CD4-positive, alpha-beta T cell treated with Interleukin-15 for 1 hour (primary cell): ENCODE measurements at regions not wholly inside any gene's neighbourhood (a gene's known extent, or its start where the extent isn't known, plus 50 kb on each side); places are given as distances from the start of the nearest gene placed in this dataset.

ENCODE experiments used
- DNase-seq: peaks from one replicate; pipeline ENCODE4 v3.0.0-alpha.2; 2020

- DNase-seq: no peak
Observed at GRCh38 chr7:155360495-155361345, 63.0 kb downstream of the INSIG1 start.

DNA sequence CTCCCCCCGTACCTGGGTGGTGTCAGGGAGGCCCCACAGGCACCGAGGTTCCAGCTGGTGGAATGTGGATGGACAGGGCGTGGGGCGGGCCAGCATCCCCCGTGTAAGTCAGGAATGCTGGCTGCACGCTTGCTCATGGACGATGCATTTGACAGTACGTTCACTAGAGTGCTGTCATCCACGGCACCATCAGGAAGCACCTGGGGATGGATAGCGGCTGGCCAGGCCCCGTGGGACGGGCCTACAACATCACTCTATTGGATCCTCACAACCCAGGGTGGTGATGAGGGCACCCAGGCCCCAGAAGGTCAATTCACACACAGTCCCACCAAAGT is 63.6 kb downstream of the INSIG1 start:
- DNase-seq: no peak

DNA sequence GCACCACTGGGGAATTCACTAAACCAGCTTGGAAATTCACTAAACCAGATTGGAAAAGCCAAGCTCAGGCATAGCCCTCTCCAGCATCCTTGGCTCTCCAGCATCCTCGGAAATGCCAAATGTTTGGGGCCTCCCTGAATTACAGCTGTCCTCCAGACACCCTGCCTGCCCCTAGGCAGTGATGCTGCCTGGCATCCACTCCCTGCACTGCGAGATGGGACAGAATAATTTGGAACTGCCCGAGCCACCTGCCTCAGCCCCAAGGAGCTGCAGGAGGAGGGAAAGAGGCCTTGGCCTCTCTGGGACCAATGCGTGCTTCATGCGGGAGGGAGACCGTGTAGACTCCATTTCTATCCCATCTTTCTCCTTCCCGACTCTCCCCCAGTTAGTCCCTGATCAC is 64.3 kb downstream of the INSIG1 start:
- no peak for DNase-seq

- no peak for DNase-seq
Observed at GRCh38 chr7:155362380-155363145, 64.9 kb downstream of the INSIG1 start.

GRCh38 chr7:155363146-155363539 is 65.5 kb downstream of the INSIG1 start:
- no peak for DNase-seq

DNA sequence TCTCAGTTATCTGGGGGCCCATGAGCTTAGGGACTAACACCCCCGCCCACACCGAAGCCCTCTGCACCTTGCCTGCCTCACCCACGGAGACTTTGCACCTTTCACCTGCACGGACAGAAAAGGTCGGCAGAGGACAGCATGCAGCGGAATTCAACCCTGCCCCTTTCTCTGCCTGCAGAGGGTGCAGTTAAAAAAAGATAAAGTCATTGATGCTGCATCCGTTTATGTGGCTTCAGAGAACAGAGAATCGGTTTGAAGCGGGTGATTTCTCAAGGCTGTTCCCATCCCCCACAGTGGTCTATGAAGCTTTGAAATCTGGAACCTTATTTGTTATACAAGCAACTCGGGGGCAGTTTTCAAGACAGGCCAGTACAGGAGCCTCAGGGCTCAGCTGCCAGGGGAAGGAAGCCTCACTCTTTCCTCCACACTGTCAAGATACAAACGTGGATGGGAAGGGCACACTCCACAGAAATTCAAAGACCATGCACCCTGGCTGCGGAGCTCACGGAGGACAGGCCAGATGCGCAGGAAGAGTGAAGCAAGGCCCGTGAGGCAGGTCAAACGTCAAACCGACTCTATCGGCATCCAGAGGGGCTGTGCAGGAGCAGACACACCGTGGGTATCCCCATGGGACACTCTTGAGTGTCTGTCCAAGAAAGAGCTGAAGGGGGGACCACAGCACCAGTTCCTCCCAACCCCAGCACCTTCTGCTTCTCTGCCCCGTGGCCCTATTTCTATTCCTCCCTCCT is 66.3 kb downstream of the INSIG1 start:
- no peak for DNase-seq

DNA sequence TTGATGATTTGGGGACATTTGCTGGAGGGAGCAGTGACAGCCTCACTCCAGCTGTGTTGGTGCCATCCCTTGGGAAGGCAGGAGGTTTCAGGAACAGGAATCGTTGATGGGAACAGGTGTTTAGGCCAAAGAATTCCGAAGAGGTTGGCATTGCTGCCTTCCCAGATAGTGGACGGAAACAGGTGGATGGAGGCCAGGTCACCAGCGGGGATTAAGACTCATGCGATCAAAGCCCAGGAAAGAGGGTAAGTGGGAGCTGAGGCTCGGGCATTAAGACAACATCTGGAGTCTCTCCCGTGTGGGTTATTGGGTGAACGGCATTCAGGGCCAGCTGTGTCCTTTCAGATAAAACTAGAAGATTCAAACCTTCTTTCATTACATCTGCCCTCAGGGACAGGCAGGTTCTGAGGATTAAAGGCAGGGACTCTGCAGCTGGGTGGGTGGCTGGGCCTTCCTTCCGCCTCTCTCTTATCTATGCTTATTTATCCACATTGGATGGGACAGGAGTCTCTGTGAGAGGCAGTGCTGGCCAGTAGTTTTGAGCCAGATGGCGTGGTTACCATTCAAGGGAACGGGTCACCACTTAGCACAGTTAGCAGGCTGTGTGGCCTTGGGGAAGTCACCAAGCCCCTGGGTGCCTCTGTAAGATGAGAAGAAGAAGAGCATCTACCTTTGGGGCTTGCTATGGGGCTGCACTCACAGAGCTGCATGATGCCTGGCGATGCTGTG is 67.6 kb downstream of the INSIG1 start:
- no peak for DNase-seq

DNA sequence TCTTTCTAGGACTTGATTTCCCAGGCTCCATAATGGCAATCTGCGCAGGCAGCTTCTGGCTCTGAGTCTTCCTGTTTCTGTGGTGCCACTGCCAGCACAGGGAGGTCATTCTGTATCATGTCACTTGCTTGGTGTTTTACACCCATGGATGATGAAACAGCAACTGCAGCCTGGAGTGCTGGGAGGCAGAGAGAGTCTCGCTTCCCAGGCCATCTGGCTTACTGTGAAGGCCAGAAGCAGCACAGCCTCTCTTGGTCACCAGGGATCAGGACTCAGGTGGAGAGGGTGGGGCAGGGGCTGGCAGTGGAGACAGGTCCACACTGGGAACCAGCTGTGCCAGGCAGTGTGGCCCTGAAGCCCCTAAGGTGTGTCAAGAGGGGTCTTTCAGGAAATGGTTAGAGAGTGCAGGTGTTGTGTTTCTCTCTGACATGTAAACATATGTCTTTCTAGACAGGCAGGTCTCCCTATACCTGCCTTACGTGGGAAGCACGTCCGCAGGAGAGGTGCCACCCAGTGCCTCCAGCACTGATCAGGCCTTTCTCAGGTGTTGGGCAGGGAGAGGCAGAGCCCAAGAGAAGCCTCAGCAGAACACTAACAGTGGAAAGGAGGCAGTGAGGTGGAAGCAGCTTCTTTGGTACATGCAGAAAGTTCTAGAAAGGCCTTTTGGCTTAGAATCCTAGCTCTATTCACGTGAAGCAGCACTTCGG is 71.4 kb downstream of the INSIG1 start:
- DNase-seq: no peak

- DNase-seq: no peak
Observed at GRCh38 chr7:155369766-155370165, 72.1 kb downstream of the INSIG1 start.

GRCh38 chr7:155371331-155371883 is 73.7 kb downstream of the INSIG1 start:
- DNase-seq: no peak

DNA sequence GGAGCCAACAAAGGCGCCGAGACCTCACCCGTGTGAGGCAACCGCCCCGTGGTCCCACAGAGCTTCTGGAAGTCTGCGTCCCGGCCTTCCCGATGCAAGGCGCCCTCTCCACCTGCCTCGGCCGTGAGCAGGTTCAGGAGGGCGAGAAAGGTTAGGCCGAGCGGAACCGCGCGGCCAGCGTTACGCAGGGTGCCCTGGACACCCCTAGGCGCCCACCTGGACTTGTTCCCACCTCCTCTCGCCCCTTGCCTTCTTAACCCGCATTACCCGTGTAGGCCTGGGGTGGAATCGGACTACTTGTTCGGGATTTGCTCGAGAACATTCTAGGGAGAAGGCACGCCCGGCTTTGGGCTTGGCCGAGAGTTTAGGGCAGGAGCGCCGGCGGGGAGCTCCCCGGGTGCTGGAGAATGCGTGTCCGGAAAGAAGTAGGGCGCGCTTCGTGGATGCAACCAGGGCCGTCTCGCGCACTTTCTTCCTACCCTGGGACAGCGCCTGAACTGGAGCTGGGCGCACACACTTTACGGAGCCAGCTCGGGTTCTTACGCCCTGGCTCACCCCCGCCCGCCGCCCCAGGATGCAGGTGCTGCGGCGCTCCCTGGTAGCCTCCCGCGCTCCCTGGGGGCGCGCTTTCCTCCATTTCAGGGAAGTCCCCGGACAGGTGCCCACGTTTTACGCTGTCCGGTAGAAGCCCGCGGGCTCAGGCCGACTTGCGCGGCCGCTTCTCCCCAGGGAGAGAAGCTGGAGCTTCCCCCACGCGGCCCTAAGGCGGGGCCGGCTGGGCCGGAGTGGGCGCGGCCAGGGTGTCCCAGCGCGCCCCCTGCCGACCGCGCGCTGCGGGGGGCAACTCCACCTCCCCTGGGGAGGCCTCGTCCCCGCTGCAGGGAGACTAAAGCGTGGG is 74.5 kb downstream of the INSIG1 start:
- no peak for DNase-seq

- no peak for DNase-seq
Observed at GRCh38 chr7:155372782-155373358, 75.2 kb downstream of the INSIG1 start.

DNA sequence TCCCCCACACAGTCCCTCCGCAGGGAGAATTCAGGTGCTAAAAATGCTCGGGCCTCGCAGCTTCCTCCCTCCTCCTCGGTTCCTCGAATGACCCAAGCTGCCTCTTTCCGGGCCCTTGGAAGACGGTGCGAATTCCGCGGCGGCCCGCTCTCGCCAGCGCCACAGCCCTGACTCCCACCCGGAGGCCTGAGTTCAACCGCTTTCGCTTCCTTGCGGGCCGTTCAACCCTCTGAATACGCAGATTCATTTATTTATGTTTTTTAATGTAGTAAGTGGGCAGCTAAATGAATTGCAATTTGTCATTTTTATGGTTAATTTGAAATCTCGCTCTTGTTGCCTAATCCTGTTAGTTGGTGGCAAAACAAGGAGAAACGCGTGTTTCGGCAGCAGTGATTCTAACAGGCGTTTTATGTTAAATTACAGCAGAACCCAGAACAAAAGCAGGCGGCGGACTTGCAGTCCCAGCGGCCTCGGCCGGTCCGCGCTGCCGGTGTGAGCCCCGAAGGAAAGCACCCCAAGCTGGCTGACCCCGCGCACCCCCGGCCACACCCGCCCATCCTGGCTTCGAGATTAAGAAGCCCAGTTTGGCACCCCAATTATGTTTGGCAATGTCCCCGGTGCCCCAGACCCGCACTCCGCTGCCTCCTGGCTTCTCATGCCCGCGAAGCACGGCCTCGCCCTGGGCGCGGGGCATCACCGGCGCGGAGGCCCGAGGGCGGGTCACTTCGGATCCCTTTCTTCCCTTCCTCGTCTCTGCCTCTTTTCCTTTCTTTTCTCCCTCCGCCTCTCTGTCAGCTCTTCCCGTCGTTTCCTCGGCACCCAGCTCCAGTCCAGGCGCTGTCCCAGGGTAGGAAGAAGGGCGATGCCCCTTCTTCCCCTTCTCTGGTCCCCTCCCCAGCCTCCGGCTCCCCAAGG is 75.9 kb downstream of the INSIG1 start:
- DNase-seq: no peak

DNA sequence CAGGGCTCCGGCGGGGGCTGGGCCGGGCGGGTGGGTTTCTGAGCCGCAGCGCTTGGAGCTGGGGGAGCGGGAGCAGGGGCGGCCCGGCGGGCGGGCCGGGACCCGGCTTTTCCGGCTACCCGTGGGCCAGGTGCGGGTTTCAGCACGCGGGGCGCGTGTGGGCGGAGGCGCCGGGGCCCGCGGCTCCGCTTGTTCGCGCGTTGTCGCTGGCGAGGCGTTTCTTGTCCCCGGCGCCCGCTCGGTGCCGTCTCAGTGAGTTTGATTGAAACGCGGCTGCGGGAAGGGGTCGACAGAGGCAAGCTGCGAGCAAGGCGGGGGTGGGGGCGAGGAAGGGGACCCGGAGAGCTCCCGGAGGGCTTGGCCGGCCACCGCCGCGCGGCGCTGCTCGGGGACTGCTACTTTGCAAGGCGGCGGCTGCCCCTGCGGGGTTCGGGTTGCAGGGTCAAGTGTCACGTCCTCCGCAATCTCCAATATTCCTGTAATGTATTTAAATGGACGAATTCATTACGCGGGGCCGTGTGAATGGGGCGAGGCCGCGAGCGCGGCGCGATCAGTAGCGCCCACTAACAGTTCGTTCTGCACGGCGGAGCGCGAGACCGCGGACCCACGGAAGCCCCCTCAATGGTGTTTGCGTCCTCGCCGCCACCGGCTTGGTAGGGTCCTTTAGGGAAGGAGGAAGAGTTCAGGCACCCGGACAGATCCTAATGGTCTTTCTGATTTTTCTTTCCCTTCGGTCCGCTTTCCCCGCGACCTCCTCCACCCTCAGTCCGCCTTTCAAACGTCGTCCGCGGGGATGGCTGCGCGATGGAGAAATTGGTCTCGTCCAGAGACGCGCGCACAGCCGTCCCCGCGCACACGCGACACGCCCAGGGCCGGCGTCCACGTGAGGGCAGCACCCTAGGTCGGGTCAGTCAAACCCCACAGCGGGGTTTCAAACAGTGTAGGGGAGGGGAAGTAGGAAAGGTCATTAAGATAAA is 76.9 kb downstream of the INSIG1 start:
- no peak for DNase-seq

DNA sequence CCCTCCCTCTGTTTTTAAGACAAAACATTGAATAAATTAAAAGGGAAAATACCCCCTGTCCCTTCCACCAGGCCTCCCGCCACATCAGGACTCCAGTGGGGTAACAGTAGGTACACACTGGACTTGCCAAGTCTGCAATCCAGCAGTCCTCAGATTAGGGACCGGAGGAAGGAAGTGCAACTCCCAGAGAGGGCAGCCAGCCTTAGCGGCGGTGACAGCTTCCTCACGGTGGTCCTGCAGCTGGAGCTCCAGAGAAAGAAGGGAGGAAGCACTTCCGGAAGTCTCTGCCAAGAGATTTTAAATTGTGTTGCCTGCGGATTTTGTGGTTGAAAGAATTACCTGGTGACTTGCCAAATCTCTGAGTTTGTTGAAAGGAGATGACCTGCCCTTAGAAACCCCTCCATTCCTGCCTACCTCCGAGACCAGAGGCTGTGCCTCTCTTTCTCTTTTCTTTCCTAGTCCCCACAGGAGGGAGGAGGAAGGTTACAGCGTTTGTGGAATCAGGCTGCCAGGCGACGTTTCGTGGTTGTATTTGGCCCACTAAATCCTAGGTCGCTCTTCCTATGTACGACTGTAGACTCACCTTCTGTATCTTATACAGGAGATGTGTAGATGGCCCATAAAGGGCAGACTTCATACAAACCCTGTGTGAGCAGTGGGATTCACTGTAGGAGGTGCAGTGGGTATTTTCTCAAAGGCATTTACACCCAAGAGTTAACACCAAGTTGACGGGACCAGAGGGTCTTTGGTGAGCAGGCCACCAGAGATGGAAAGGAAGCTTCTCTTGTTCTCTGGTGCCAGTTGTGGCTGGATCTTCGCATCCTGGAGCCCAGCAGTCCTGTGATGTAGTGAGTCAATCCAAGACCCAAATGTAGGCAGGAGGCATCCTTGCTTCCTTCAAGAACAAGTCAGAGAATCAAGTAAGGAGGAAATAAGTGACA is 77.9 kb downstream of the INSIG1 start:
- DNase-seq: no peak

DNA sequence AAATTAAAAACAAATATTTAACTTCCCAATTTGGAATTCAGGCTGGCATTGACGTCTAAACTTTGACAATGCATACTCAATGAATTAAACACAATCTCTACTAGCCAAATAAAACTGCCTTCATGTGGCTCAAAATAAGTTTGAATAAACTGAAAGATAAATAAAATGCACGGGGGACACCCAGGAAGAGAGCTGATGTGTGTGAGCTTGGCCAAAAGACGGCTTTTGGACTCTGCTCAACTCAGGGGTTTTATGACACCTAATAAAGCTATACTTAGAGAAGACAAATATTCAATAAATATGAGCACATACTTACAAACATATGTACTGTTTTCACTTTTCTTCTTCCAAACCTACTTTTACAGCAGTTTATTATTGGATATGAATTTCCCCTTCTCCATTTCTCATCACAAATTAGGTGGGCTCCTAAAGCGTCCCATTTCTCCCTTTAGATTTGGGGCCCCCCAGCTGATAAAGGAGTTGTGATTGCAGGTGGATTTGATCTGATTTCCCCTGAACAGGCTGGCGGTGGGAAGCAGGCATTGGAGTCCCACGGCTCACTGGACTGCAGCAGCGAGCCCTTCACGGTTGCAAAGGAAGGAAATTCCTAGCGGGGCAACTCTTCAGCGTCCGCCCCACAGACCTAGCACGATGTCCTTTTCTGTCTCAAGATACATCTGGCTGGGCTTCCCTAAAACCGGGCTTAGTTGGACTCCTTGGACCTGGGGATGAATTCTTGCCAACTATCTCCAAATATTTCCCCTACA is 79.6 kb downstream of the INSIG1 start:
- DNase-seq: no peak
